Activated T-cell treated with anti-CD3 and anti-CD28 coated beads, Interleukin-2, amount 50 U/mL, for 72 hours (primary cell): ENCODE measurements at regions not wholly inside any gene's neighbourhood (a gene's known extent, or its start where the extent isn't known, plus 50 kb on each side); places are given as distances from the start of the nearest gene placed in this dataset.

Experiments used
- ATAC-seq, 2 donors: fragments of 150-1000 bp; cut with Tn5 transposase; replicated peaks in 1 of 2; 2 replicates each; pipeline ENCODE4 v1.10.0; 2021; ENCODE audit warnings: moderate library complexity in 2 of 2, mild to moderate bottlenecking in 1 of 2
- DNase-seq, 2 donors: peaks; one replicate each; pipeline ENCODE4 v3.0.0; 2021 to 2022; ENCODE audit warnings: mixed read lengths in 1 of 2
- H3K27ac Mint-ChIP-seq: one replicate; pipeline ENCODE4 v1.8.0; 2022; ENCODE audit warnings: mild to moderate bottlenecking, moderate library complexity, mixed read lengths
- H3K27me3 Mint-ChIP-seq: one replicate; pipeline ENCODE4 v1.8.0; 2022; ENCODE audit warnings: low read depth, mixed read lengths
- H3K36me3 Mint-ChIP-seq, 2 donors: one replicate each; pipeline ENCODE4 v1.8.0; 2022; ENCODE audit warnings: mixed read lengths in 2 of 2, mild to moderate bottlenecking in 1 of 2; ENCODE audit not compliant: insufficient read depth in 2 of 2
- H3K4me1 Mint-ChIP-seq: one replicate; pipeline ENCODE4 v1.8.0; 2022; ENCODE audit warnings: low read depth, mixed read lengths
- H3K4me3 Mint-ChIP-seq, 2 donors: one replicate each; pipeline ENCODE4 v1.8.0; 2022; ENCODE audit warnings: mild to moderate bottlenecking in 2 of 2, mixed read lengths in 2 of 2, moderate library complexity in 2 of 2
- H3K9me3 Mint-ChIP-seq, 2 donors: one replicate each; pipeline ENCODE4 v1.8.0; 2022; ENCODE audit warnings: mixed read lengths in 2 of 2

GRCh38 chr14:34180869-34181268 lies 230.0 kb upstream of the EGLN3 start:
- no peaks in the 10 kb centered on the region for H3K4me1 Mint-ChIP-seq
- H3K9me3 Mint-ChIP-seq = no peaks in the 10 kb centered on the region
- DNase-seq = no peak
- H3K27me3 Mint-ChIP-seq = no peaks in the 10 kb centered on the region
- no peaks in the 10 kb centered on the region for H3K36me3 Mint-ChIP-seq
- no peak for ATAC-seq
- H3K27ac Mint-ChIP-seq = no peak overlapping the region
- H3K4me3 Mint-ChIP-seq = no peak overlapping the region

GRCh38 chr14:34180434-34180833 lies 229.6 kb upstream of the EGLN3 start:
- Mint-ChIP-seq H3K4me1 (no peaks in the 10 kb centered on the region), H3K9me3 (no peaks in the 10 kb centered on the region), H3K4me3 (no peak overlapping the region), H3K36me3 (no peaks in the 10 kb centered on the region), H3K27ac (no peak overlapping the region), H3K27me3 (no peaks in the 10 kb centered on the region)
- DNase-seq (no peak), ATAC-seq (no peak)

DNA sequence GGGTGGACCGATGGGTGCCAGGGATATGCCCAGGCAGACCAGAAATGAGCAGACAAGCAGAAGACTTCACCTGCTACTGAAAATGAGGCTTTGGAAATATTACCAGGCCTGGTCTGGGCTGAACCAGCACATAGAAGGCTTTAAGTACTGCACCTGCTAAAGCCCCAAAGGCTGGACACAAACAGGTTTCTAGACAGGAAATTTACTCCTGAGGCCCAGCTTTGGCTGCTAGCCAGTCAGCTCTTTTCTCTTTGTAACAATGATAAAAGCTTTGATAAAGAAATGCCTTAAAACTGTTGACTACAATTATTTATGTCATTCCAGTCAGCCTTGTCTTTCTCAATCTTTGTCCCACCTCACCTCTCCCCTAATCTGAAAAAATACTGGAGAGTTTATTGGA lies 228.9 kb upstream of the EGLN3 start:
- no peak for ATAC-seq
- no peaks in the 10 kb centered on the region for H3K27me3 Mint-ChIP-seq
- H3K4me1 Mint-ChIP-seq = no peaks in the 10 kb centered on the region
- no peaks in the 10 kb centered on the region for H3K9me3 Mint-ChIP-seq
- H3K4me3 Mint-ChIP-seq = no peak overlapping the region
- no peak overlapping the region for H3K27ac Mint-ChIP-seq
- no peaks in the 10 kb centered on the region for H3K36me3 Mint-ChIP-seq
- no peak for DNase-seq

- no peak for ATAC-seq
- no peaks in the 10 kb centered on the region for H3K36me3 Mint-ChIP-seq
Observed at GRCh38 chr14:34177466-34177865, 226.6 kb upstream of the EGLN3 start.

DNA sequence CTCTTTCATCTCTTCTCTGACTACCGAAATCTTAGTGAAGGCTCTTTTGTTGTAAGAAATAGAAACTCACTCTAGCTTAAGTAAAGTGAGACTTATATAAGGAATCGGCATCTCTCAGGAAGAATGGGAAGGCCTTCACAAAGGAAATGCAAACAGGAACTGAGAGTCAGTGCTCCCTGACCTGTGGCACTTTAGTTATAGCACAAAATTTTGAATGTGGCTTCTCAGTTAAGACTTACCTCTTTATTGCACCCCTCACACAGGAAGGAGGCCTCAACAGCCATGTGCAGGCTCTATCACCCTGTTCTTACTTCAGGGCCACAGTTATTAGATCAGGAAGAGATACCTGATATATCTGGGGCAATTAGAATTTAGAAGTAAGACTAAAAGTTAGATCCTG lies 224.7 kb upstream of the EGLN3 start:
- Mint-ChIP-seq H3K4me1 (no peaks in the 10 kb centered on the region), H3K36me3 (no peaks in the 10 kb centered on the region), H3K4me3 (no peak overlapping the region), H3K9me3 (no peaks in the 10 kb centered on the region), H3K27ac (no peak overlapping the region), H3K27me3 (no peaks in the 10 kb centered on the region)
- no peak for DNase-seq
- no peak for ATAC-seq

More at GRCh38 chr14:34177466-34177865, 226.6 kb upstream of the EGLN3 start:
- H3K27me3 Mint-ChIP-seq = no peaks in the 10 kb centered on the region
- H3K4me3 Mint-ChIP-seq = no peak overlapping the region
- no peaks in the 10 kb centered on the region for H3K9me3 Mint-ChIP-seq
- no peak for DNase-seq
- no peaks in the 10 kb centered on the region for H3K4me1 Mint-ChIP-seq
- no peak overlapping the region for H3K27ac Mint-ChIP-seq

- H3K9me3 Mint-ChIP-seq = no peaks in the 10 kb centered on the region
Observed at GRCh38 chr14:34174973-34175372, 224.1 kb upstream of the EGLN3 start.

GRCh38 chr14:34173916-34174315 lies 223.0 kb upstream of the EGLN3 start:
- no peaks in the 10 kb centered on the region for H3K36me3 Mint-ChIP-seq
- no peaks in the 10 kb centered on the region for H3K4me1 Mint-ChIP-seq
- H3K27me3 Mint-ChIP-seq = no peaks in the 10 kb centered on the region
- H3K4me3 Mint-ChIP-seq = no peak overlapping the region
- ATAC-seq = no peak
- DNase-seq = no peak
- no peak overlapping the region for H3K27ac Mint-ChIP-seq
- no peaks in the 10 kb centered on the region for H3K9me3 Mint-ChIP-seq

More at GRCh38 chr14:34174973-34175372, 224.1 kb upstream of the EGLN3 start:
- H3K27me3 Mint-ChIP-seq = no peaks in the 10 kb centered on the region
- DNase-seq (no peak), ATAC-seq (no peak)
- H3K27ac Mint-ChIP-seq = no peak overlapping the region
- no peak overlapping the region for H3K4me3 Mint-ChIP-seq
- no peaks in the 10 kb centered on the region for H3K36me3 Mint-ChIP-seq
- H3K4me1 Mint-ChIP-seq = no peaks in the 10 kb centered on the region

GRCh38 chr14:34172550-34173368 lies 221.9 kb upstream of the EGLN3 start:
- Mint-ChIP-seq H3K27ac (no peak overlapping the region), H3K36me3 (no peaks in the 10 kb centered on the region), H3K4me1 (no peaks in the 10 kb centered on the region), H3K4me3 (no peak overlapping the region), H3K9me3 (no peaks in the 10 kb centered on the region), H3K27me3 (no peaks in the 10 kb centered on the region)
- ATAC-seq = no peak
- DNase-seq = no peak

- no peak overlapping the region for H3K27ac Mint-ChIP-seq
Observed at GRCh38 chr14:34172173-34172451, 221.2 kb upstream of the EGLN3 start.

GRCh38 chr14:34171431-34172172 lies 220.7 kb upstream of the EGLN3 start:
- DNase-seq = no peak
- Mint-ChIP-seq H3K27ac (no peak overlapping the region), H3K27me3 (no peaks in the 10 kb centered on the region), H3K4me1 (no peaks in the 10 kb centered on the region), H3K9me3 (no peaks in the 10 kb centered on the region), H3K36me3 (no peaks in the 10 kb centered on the region), H3K4me3 (no peak overlapping the region)
- no peak for ATAC-seq

More at GRCh38 chr14:34172173-34172451, 221.2 kb upstream of the EGLN3 start:
- Mint-ChIP-seq H3K4me1 (no peaks in the 10 kb centered on the region), H3K4me3 (no peak overlapping the region), H3K9me3 (no peaks in the 10 kb centered on the region), H3K36me3 (no peaks in the 10 kb centered on the region), H3K27me3 (no peaks in the 10 kb centered on the region)
- DNase-seq (no peak), ATAC-seq (no peak)

- Mint-ChIP-seq H3K27me3 (no peaks in the 10 kb centered on the region), H3K36me3 (no peaks in the 10 kb centered on the region), H3K9me3 (no peaks in the 10 kb centered on the region), H3K4me1 (no peaks in the 10 kb centered on the region), H3K4me3 (no peak overlapping the region), H3K27ac (no peak overlapping the region)
- no peak for ATAC-seq
- DNase-seq = no peak
Observed at GRCh38 chr14:34170882-34171281, 220.0 kb upstream of the EGLN3 start.

DNA sequence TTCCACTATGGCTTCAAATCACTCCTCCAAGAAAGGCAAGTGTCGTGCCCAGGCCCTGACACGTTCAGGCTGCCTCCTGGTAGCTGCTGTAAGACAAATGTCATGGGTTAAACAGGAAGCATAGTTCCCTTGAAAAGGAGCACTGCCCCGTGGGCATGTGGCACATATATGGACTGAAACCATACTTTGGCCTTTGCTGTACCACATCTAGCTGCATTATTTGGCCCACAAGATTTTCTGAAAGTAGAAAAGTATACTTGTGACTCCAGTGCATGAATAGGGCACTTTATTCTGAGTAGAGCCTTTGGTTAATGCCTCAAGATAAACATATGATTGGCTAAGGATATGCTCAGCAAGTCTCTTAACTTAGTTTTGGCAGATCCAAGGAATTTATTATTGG lies 218.7 kb upstream of the EGLN3 start:
- H3K36me3 Mint-ChIP-seq = no peaks in the 10 kb centered on the region

DNA sequence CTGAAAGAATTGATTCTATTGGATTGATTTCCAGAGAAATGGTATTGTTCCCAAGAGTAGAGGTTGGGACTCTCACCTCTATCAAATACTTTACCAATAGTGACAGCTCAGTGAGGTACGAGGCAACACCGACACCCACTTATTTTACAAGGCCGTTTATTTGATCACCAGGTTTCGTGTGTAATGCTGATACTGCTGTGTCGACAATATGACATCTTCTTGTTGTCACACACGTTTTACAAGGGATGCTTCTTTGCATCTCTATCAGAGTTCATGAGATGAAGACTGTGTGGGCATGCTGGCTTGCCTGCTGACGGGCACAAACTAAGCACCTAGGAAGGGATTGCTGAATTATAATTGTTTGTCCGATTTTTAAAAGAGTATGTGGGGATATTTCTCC lies 217.8 kb upstream of the EGLN3 start:
- Mint-ChIP-seq H3K36me3 (no peaks in the 10 kb centered on the region), H3K4me1 (no peaks in the 10 kb centered on the region), H3K4me3 (no peak overlapping the region), H3K27ac (no peak overlapping the region), H3K27me3 (no peaks in the 10 kb centered on the region), H3K9me3 (no peaks in the 10 kb centered on the region)
- DNase-seq (no peak), ATAC-seq (no peak)

More for the DNA sequence above, 218.7 kb upstream of the EGLN3 start:
- H3K4me1 Mint-ChIP-seq = no peaks in the 10 kb centered on the region
- DNase-seq = no peak
- H3K27me3 Mint-ChIP-seq = no peaks in the 10 kb centered on the region
- no peak for ATAC-seq
- H3K27ac Mint-ChIP-seq = no peak overlapping the region
- no peaks in the 10 kb centered on the region for H3K9me3 Mint-ChIP-seq
- no peak overlapping the region for H3K4me3 Mint-ChIP-seq
